ENCODE measurements at regions not wholly inside any gene's neighbourhood (a gene's known extent, or its start where the extent isn't known, plus 50 kb on each side); places are given as distances from the start of the nearest gene placed in this dataset.

DNA sequence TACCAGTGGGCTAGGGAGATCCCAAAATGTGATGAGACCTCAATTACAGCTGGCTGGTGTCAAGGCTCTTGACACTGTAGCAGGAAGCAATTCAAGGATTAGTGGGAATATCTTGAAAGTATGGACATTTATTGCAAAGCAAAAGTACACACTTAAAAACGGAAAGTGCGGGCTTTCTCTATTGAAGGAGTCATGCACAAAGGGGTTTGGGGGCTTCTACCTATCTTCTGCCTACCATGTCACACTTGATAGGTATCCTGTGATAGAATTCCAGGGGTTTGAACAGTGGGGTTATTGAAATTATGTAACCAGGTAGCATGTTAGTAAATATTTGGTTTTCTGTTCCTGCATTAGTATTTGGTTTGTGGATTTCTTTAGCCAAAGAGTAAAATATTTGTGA is 1652.1 kb upstream of the DDX18 start:
- no peak for TF ChIP-seq POLR2A (IDR thresholded peaks at IDR 0.05)
- TF ChIP-seq, protein P1, sequence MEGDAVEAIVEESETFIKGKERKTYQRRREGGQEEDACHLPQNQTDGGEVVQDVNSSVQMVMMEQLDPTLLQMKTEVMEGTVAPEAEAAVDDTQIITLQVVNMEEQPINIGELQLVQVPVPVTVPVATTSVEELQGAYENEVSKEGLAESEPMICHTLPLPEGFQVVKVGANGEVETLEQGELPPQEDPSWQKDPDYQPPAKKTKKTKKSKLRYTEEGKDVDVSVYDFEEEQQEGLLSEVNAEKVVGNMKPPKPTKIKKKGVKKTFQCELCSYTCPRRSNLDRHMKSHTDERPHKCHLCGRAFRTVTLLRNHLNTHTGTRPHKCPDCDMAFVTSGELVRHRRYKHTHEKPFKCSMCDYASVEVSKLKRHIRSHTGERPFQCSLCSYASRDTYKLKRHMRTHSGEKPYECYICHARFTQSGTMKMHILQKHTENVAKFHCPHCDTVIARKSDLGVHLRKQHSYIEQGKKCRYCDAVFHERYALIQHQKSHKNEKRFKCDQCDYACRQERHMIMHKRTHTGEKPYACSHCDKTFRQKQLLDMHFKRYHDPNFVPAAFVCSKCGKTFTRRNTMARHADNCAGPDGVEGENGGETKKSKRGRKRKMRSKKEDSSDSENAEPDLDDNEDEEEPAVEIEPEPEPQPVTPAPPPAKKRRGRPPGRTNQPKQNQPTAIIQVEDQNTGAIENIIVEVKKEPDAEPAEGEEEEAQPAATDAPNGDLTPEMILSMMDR (IDR thresholded peaks at IDR 0.05 in 4 of 5, conservative IDR thresholded peaks at IDR 0.05 in 1 of 5), result no peak
